ENCODE measurements at regions not wholly inside any gene's neighbourhood (a gene's known extent, or its start where the extent isn't known, plus 50 kb on each side); places are given as distances from the start of the nearest gene placed in this dataset.

DNA sequence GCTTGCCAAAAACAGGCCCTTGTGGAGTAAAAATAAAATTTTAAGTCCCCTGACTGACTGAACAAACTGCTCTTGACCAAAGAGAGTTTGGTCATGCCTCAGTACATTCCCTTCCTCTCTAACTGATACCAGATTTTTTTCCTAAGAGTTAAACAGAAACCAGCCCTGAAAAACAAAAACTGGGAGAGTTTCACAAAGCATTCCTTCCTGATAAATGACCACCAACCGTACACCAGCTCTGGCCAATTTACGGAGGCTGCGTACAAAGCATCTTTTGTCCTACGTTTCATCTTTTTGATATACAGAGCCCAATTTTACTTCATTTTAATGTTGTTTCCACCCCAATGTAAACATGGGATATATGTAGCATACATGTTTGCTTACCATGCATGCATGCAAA, 477.4 kb upstream of the HTR1E start:
- no peak for DNase-seq
- peaks cover 6% of the 10 kb centered on the region for H3K4me1 Mint-ChIP-seq
- H3K9me3 ChIP-seq (ENCODE audit: control insufficient read depth, low read length): peaks cover 35% of the 10 kb centered on the region
- no peak overlapping the region for H3K27ac Mint-ChIP-seq
- no peaks in the 10 kb centered on the region for H3K36me3 ChIP-seq (ENCODE audit: control insufficient read depth, insufficient read depth, low read length)
- peaks cover 27% of the 10 kb centered on the region for H3K9me3 Mint-ChIP-seq
- no peak overlapping the region for H3K27ac ChIP-seq (ENCODE audit: low read depth, low read length)
- H3K4me3 Mint-ChIP-seq: no peak overlapping the region
- no peak overlapping the region for H3K9ac ChIP-seq (ENCODE audit: extremely low read depth, low read length, poor library complexity, severe bottlenecking)
- TF ChIP-seq, protein P1, sequence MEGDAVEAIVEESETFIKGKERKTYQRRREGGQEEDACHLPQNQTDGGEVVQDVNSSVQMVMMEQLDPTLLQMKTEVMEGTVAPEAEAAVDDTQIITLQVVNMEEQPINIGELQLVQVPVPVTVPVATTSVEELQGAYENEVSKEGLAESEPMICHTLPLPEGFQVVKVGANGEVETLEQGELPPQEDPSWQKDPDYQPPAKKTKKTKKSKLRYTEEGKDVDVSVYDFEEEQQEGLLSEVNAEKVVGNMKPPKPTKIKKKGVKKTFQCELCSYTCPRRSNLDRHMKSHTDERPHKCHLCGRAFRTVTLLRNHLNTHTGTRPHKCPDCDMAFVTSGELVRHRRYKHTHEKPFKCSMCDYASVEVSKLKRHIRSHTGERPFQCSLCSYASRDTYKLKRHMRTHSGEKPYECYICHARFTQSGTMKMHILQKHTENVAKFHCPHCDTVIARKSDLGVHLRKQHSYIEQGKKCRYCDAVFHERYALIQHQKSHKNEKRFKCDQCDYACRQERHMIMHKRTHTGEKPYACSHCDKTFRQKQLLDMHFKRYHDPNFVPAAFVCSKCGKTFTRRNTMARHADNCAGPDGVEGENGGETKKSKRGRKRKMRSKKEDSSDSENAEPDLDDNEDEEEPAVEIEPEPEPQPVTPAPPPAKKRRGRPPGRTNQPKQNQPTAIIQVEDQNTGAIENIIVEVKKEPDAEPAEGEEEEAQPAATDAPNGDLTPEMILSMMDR (conservative IDR thresholded peaks at IDR 0.05): no peak
- no peaks in the 10 kb centered on the region for H3K36me3 Mint-ChIP-seq (ENCODE audit: low read depth)
- WGBS, 2 experiments (ENCODE audit: insufficient coverage in 1 of 2, insufficient read length in 1 of 2): 95 to 100% methylated on average over 1 to 4 of the region's 4 CpGs
- no peaks in the 10 kb centered on the region for H3K4me1 ChIP-seq (ENCODE audit: control insufficient read depth, insufficient read depth, low read length)
- no peaks in the 10 kb centered on the region for H3K27me3 ChIP-seq (ENCODE audit: control insufficient read depth, insufficient read depth, low read length, poor library complexity, severe bottlenecking)
- H3K27me3 Mint-ChIP-seq (ENCODE audit: insufficient read depth): no peaks in the 10 kb centered on the region
- H3K4me3 ChIP-seq (ENCODE audit: low read length): no peak overlapping the region

DNA sequence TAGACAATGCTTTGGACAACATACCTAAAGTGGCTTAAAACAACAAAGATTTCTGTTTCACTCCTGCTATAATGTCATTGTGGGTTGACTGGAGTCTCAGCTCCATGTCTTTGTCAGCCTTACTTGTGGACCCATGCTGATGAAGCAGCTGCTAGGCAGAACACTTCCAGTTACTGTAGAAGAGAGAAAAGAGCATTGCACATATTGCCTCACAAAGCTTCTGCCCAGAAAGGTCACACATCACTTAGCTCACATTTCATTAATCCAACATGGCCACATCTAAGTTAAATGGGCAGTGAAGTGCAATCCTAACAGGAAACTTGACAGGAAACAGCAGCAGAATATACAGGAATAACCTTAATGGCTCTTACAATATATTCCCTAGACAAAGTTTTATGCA, 480.5 kb upstream of the HTR1E start:
- Mint-ChIP-seq H3K27ac (no peak overlapping the region), H3K9me3 (peaks cover 36% of the 10 kb centered on the region), H3K4me1 (peaks cover 6% of the 10 kb centered on the region), H3K36me3 (ENCODE audit: low read depth) (peaks cover 7% of the 10 kb centered on the region), H3K4me3 (no peak overlapping the region), H3K27me3 (ENCODE audit: insufficient read depth) (no peaks in the 10 kb centered on the region)
- TF ChIP-seq, protein P1 (conservative IDR thresholded peaks at IDR 0.05): no peak
- no peaks in the 10 kb centered on the region for H3K36me3 ChIP-seq (ENCODE audit: control insufficient read depth, insufficient read depth, low read length)
- no peaks in the 10 kb centered on the region for H3K4me1 ChIP-seq (ENCODE audit: control insufficient read depth, insufficient read depth, low read length)
- no peak overlapping the region for H3K9ac ChIP-seq (ENCODE audit: extremely low read depth, low read length, poor library complexity, severe bottlenecking)
- H3K9me3 ChIP-seq (ENCODE audit: control insufficient read depth, low read length): peaks cover 46% of the 10 kb centered on the region
- H3K4me3 ChIP-seq (ENCODE audit: low read length): no peak overlapping the region
- H3K27ac ChIP-seq (ENCODE audit: low read depth, low read length): no peak overlapping the region
- H3K27me3 ChIP-seq (ENCODE audit: control insufficient read depth, insufficient read depth, low read length, poor library complexity, severe bottlenecking): no peaks in the 10 kb centered on the region
- no peak for DNase-seq

DNA sequence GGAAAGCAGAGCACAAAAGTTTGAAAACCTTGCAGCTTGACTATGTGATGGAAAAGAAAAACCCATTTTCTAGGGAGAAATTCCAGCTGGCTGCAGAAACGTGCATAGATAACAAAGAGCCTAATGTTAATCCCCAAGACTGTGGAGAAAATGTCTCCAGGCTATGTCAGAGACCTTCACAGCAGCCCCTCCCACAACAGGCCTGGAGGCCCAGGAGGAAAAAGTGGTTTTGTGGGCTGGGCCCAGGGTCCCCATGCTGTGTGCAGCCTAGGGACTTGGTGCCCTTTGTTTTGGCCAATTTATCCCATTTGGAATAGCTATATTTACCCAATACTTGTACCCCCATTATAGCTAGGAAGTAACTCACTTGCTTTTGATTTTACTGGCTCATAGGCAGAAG, 484.1 kb upstream of the HTR1E start:
- no peaks in the 10 kb centered on the region for H3K27me3 Mint-ChIP-seq (ENCODE audit: insufficient read depth)
- Histone ChIP-seq H3K27me3 (ENCODE audit: control insufficient read depth, insufficient read depth, low read length, poor library complexity, severe bottlenecking) (no peaks in the 10 kb centered on the region), H3K36me3 (ENCODE audit: control insufficient read depth, insufficient read depth, low read length) (no peaks in the 10 kb centered on the region), H3K9me3 (ENCODE audit: control insufficient read depth, low read length) (peaks cover 39% of the 10 kb centered on the region), H3K4me1 (ENCODE audit: control insufficient read depth, insufficient read depth, low read length) (no peaks in the 10 kb centered on the region), H3K27ac (ENCODE audit: low read depth, low read length) (no peak overlapping the region), H3K9ac (ENCODE audit: extremely low read depth, low read length, poor library complexity, severe bottlenecking) (no peak overlapping the region), H3K4me3 (ENCODE audit: low read length) (no peak overlapping the region)
- 80% methylated on average over 1 of the region's 1 CpG for WGBS, 2 experiments (ENCODE audit: insufficient coverage in 1 of 2, insufficient read length in 1 of 2)
- DNase-seq: no peak
- TF ChIP-seq, protein P1 (conservative IDR thresholded peaks at IDR 0.05): no peak
- peaks cover 2% of the 10 kb centered on the region for H3K4me1 Mint-ChIP-seq
- H3K9me3 Mint-ChIP-seq: peaks cover 30% of the 10 kb centered on the region
- no peak overlapping the region for H3K27ac Mint-ChIP-seq
- peaks cover 7% of the 10 kb centered on the region for H3K36me3 Mint-ChIP-seq (ENCODE audit: low read depth)
- no peak overlapping the region for H3K4me3 Mint-ChIP-seq

Data from endodermal cell (in vitro differentiated cells).